HG03342 (cell line): ENCODE measurements at regions not wholly inside any gene's neighbourhood (a gene's known extent, or its start where the extent isn't known, plus 50 kb on each side); places are given as distances from the start of the nearest gene placed in this dataset.

Experiments used
- ATAC-seq: cut with Tn5 transposase; IDR thresholded peaks from one replicate; pipeline ENCODE4 v1.9.1; 2021; ENCODE audit warnings: mild to moderate bottlenecking, moderate library complexity; ENCODE audit not compliant: unreplicated experiment

GRCh38 chr15:61549727-61550126 lies 320.6 kb upstream of the RORA start:
- no peak for ATAC-seq

- ATAC-seq = no peak
These were observed 316.7 kb upstream of the RORA start for GRCh38 chr15:61545763-61546162.

GRCh38 chr15:61541516-61541915 lies 312.4 kb upstream of the RORA start:
- ATAC-seq = no peak

GRCh38 chr15:61537337-61537736 lies 308.2 kb upstream of the RORA start:
- ATAC-seq = no peak

GRCh38 chr15:61534986-61535385 lies 305.9 kb upstream of the RORA start:
- ATAC-seq = no peak

GRCh38 chr15:61530769-61531168 lies 301.7 kb upstream of the RORA start:
- ATAC-seq = no peak

- ATAC-seq = no peak
These were observed 299.4 kb upstream of the RORA start for GRCh38 chr15:61528581-61528910.

GRCh38 chr15:61527836-61528580 lies 298.9 kb upstream of the RORA start:
- no peak for ATAC-seq

GRCh38 chr15:61524545-61524944 lies 295.4 kb upstream of the RORA start:
- ATAC-seq = no peak

- ATAC-seq = no peak
These were observed 295.0 kb upstream of the RORA start for GRCh38 chr15:61524086-61524485.

- no peak for ATAC-seq
These were observed 293.3 kb upstream of the RORA start for GRCh38 chr15:61522411-61522810.

- no peak for ATAC-seq
These were observed 292.9 kb upstream of the RORA start for GRCh38 chr15:61521953-61522352.

GRCh38 chr15:61519296-61519695 lies 290.2 kb upstream of the RORA start:
- ATAC-seq = no peak

GRCh38 chr15:61518191-61518950 lies 289.3 kb upstream of the RORA start:
- no peak for ATAC-seq

- no peak for ATAC-seq
These were observed 288.7 kb upstream of the RORA start for GRCh38 chr15:61517776-61518175.

- no peak for ATAC-seq
These were observed 288.2 kb upstream of the RORA start for GRCh38 chr15:61517335-61517734.

- no peak for ATAC-seq
These were observed 282.7 kb upstream of the RORA start for GRCh38 chr15:61511756-61512155.

- ATAC-seq = no peak
These were observed 282.0 kb upstream of the RORA start for GRCh38 chr15:61511089-61511488.

GRCh38 chr15:61509327-61509840 lies 280.3 kb upstream of the RORA start:
- no peak for ATAC-seq

- ATAC-seq = no peak
These were observed 274.4 kb upstream of the RORA start for GRCh38 chr15:61503383-61503969.

GRCh38 chr15:61501815-61502389 lies 272.8 kb upstream of the RORA start:
- no peak for ATAC-seq
